Left kidney (tissue), 1 donor: ENCODE measurements at regions not wholly inside any gene's neighbourhood (a gene's known extent, or its start where the extent isn't known, plus 50 kb on each side); places are given as distances from the start of the nearest gene placed in this dataset.

ENCODE experiments used
- DNase-seq: peaks from one replicate; pipeline ENCODE4 v3.0.0-alpha.2; 2013

DNA sequence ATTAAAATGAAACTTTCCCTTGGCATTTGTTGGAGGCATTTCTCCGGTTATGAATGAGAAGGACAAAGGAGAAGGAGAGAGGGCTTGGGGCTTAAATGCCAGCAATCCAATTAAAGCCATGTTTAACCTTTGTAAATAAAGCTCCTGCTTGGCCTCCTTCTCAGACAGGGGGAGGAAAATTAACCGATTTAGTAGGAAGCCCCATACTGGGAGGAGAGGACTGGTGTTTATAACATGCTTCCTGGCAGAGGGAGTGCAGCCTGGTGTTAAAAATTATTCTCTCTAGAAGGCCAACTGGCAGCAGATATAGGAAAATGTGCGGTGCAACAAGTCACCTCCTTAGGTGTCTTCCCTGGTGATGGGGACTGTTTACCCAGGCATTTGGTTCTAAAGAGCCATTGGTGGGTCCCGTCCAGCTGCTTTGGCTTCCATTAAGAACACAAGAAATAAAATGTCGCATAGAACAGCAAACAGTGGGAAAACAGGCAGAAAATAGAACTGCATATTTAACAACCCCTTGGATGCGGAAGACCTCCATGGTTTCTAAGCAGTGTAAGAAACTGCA, 846.5 kb downstream of the TYW1 start:
- DNase-seq = no peak

DNA sequence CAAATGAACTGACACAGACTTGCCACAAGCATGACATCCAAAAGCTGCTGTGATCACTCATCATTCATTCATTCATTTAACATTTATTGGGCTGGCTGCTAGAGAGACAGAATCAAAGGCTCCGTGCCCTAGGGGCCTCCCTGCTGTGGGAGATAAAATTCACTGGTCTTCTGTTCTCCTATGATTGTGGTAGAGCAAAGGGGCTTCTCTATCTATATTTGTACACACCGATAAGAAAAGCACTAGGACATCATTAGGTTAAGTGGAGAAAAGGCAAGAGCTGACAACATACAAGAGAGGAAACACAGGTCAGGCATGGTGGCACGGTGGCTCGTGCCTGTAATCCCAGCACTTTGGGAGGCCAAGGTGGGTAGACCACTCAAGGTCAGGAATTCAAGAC, 847.0 kb downstream of the TYW1 start:
- DNase-seq = no peak

DNA sequence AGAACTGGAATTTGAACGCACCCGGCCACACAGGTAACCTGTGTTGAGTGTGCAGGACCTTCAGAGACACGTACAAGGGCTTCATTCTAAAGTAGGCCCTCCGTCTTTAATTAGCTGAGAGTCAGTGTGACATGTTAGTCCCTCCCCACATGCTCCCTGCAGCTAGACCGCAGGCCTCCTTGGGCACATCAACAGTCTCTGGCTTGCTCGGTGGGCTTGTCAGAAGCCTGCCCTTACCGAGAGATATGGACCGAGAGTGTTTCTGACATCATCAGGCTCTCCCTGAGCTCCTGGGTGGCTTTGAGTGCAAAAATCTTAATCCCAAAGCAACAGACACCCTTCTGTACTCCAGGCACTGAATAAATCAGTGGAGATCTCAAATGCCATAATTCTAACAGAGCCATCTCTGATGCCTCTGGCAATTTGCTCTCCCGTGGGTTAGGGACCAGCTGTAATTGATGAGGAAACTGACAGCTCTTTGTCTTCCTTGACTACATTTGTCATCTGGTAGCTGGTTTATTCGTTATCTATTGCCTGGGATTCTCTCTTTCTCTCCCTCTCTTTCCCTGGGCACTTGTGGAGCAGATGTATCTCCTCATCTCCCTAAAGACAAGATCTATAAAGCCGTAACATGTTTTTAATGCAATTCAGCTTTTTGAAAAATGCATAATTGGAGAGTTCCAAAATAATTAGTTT, 850.6 kb downstream of the TYW1 start:
- DNase-seq = no peak

DNA sequence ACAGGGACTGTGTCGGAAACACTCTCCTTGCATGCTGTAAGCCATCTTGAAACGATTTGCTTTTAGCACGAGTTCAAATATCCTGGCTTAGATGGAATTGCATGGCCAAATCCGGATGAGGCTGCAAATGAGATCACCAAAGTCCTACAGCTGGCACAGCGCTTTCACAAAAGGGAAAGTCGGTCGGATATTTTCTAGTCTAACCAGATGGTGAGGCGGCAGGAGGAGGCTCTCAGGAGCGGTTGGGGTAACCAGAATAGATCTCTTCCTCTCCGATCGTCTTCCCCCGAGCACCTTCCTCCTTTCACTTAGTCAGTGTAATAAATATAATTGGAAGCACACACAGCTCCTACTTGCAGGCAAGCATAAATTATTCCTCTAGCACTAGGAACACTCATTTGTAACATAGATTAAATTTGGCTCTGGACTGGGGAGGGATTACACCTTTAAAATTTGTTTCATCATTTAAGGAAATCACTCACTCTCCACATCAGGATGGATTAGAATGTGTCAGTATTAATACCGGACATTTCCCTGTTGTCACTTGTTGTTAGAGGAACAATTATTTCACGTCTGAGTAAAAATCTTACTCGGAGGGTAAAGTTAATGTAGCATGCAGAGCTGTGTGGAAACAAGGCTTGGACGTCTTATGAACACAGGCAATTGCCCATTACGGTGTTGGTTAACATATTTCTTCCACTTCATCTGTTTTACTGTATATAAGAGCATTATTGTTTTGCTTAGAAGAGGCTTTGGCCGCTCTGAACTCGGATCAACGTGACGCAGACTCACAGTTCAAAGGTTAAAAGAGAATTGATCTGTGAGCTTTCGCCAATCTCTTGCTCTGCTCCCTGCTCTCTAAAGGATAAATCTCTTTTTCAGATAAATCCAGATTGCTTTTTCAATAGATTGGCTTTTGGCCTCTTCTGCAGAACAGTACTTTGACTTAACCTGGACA, 857.9 kb downstream of the TYW1 start:
- DNase-seq = peak; percentile 24

DNA sequence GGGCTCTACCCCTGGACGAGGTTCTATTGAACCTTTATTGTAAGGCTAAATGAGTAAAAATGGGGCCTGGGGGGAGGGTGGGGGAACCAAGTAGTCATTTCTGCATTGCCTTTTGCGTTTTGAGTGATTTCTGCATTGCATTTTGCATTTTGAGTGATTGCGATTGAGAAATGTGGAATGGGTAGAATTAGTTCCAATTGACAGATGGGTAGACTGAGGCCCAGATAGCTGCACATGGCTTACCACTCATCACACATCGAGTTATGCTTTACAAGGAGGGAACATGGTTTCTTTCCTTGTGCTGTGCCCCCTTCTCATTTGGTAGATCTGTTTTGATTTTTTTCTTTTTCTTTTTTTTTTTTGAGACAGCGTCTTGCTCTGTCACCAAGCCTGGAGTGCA, 858.7 kb downstream of the TYW1 start:
- DNase-seq = no peak

DNA sequence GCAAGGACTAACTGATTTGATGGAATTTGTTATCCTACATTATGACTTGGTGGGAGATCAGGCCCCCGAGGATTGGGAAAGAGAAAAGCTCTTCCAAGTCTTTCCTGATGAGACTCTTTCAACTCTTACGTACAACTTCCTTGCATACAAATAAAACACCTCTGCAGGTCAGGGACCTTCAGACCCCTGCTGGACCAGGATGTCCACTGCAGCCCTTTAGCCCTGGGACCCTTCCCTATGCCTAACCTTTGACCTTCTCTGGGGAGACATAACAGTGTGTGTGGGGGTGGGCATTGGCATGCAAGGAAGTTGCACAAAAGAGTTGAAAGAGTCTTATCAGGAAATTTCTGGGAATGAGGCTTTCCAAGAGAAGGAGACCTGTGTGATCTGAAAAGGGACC, 859.4 kb downstream of the TYW1 start:
- DNase-seq = no peak

DNA sequence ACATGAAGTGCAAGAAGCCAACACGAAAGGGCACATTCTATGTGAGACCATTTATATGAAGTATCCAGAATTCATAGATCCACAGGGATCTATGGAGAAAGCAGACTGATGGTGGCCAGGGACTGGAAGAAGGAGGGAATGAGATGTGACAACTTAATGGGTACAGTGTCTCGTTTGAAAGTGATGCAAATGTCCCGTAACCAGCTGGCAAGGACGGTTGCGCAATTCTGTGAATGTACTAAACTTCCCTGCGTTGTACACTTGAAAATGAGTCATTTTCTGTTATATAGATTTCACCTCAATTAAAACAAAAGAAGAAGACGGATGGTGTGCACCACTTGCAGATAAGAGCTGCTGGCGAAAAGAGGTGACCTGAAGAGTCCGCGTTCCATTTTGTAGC, 861.1 kb downstream of the TYW1 start:
- DNase-seq = no peak

DNA sequence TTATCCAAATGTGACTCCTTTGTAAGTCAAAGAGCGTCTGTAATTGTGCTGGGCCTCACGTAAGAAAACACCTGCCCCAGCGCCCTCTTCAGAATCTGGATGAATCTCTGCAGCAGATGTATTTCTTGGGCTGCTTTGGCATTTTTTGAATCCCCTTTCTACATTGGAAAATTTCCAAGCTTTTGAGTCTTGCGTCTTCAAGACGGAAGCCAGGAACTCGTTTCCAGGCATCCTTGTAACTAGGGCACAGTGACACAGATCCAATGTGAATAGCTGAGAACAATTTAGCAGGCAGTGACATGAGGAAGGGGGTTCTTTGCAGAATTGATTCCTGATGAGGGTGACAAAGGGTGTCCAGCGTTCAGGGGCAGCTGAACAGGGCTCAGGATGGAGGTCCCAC, 862.3 kb downstream of the TYW1 start:
- DNase-seq = no peak

DNA sequence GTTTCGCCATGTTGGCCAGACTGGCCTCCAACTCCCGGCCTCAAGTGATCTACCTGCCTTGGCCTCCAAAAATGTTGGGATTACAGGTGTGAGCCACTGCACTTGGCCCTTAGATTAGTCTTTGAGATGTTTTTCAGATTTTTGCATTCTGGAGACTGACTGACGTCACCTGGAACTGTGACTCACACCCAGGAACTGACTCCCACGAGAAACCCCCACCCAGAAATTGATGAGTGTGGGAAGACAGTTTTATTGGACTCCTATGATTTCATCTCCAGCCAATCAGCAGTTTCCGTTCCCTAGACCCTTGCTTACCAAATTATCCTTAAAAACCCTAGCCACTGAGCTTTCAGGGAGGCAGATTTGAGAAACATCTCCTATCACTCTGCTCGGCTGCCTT, 867.3 kb downstream of the TYW1 start:
- DNase-seq = no peak

DNA sequence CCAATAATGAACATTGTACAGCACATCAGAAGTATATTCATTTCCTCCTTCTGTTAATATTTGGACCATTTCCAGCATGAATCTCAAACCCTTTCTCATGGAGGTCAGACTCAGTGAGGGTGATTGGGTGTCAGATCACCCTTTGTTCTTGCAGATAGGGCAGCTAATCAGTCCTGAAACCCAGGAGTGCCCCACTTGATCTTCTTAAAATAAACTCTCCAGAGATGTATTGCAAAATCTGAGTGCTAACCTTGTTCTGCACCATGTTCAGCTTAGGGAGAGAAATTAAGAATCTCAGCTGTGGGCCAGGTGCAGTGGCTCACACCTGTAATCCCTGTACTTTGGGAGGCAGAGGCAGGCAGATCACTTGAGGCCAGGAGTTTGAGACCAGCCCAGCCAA, 869.4 kb downstream of the TYW1 start:
- no peak for DNase-seq

DNA sequence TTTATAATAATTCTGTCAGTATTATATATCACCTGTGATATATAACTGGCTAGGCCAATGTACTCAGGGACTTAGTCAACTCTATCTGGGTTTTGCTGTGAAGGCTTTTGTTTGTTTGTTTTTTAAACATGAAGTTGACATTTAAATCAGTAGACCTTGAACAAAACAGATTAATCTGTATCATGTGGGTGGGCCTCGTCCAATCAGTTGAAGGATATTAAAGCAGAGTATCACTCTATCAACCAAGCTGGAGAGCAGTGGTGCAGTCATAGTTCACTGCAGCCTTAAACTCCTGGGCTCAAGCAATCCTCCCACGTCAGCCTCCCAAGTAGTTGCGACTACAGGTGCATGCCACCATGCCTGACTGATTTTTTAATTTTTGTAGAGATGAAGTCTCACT, 870.2 kb downstream of the TYW1 start:
- no peak for DNase-seq

DNA sequence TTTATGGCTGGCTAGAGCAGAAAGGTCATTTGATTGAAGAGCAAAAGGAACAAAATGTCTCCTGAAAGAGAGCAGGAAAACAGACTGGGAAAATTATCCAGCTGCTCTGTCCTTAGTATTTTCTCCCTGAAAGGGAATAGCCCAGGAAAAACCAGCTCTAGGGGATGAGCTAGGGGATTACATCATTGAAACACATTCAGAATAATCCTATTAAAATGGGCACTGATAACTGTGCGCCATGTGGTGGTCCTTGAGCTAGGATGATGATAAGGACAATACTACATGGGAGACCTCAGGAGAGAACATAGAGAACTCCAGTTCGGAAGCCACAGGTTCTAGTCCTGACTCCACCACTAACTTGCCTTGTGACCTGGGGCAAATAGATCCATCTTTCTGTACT, 873.8 kb downstream of the TYW1 start:
- DNase-seq = no peak

DNA sequence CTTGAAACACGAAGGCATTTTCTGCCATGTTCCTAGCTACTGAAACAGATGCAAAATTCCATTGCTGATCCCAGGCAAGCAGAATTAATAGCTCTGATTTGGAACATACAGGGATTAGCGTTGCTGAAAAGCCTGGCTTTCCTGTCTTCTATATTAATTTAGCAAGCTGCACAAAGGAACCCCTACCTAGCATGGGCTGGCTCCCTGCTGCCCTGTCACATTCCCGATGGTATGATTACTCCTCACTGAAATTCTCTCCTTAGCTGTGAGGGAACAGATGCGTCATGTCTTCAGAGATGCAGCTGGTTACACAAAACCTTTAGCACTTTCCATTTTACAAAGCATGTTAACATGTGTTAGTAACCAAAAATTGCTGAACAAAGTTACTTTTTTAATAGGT, 878.9 kb downstream of the TYW1 start:
- DNase-seq = no peak

DNA sequence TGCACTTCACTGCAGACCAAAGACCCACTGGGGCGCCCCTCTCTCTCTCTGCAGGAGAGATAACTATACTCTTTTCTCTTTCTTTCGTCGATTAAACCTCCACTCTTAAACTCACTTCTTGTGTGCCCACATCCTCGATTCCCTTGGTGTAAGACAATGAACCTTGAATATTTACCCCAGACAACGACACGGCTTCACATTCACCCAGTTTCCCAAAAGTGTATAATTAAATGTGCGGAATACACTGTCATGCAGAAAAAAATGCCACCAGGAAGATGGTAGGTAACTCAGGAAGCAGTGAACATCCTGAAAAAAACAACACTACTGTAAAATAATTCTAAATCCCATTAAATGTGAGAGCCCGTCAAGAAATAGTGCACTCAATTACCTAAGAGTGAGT, 882.2 kb downstream of the TYW1 start:
- DNase-seq = no peak

DNA sequence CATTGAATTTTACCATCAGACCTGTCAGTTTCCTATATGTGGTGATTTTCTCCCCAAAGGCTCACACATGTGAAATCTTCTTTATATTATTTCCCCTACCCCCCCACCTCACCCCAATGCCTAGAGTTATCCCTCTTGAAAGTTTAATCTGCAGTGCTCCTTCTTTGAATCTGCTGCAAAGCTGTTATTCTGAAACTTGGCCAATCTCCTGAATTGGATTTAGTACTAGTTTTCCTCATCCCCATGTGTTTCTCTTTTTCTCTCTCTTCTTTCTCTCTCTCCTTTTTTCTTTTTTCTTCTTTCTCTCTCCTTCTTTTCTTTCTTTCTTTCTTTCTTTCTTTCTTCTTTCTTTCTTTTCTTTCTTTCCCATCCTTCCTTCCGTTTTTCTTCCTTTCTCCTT, 886.2 kb downstream of the TYW1 start:
- DNase-seq = no peak

DNA sequence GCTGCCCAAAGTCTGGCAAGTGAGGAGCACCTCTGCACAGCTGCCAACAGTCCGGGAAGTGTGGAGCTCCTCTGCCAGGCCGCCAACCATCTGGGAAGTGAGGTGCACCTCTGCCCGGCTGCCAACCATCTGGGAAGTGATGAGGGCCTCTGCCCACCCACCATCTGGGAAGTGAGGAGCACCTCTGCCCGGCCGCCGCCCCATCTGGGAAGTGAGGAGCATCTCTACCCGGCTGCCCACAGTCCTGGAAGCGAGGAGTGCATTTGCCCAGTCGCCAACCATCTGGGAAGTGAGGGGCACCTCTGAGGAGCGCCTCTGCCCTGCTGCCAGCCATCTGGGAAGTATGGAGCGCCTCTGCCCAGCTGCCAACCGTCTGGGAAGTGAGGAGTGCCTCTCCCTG, 893.7 kb downstream of the TYW1 start:
- no peak for DNase-seq

DNA sequence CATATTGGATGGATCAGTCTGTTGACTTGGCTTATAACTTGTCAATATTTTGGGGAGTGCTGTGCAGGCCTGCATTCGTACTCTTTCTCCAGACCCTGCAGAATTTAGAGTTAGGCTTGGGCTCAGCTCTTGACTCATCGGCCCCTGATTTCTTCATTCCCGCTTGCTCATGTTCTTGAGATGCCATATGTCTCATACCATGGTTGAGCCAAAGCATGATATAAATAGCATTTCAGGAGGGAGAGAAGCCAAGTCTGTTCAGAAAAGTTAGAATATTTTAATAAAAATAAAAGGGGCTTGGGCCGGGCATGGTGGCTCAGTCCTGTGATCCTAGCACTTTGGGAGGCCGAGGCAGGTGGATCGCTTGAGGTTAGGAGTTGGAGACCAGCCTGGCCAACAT, 898.1 kb downstream of the TYW1 start:
- DNase-seq = no peak

DNA sequence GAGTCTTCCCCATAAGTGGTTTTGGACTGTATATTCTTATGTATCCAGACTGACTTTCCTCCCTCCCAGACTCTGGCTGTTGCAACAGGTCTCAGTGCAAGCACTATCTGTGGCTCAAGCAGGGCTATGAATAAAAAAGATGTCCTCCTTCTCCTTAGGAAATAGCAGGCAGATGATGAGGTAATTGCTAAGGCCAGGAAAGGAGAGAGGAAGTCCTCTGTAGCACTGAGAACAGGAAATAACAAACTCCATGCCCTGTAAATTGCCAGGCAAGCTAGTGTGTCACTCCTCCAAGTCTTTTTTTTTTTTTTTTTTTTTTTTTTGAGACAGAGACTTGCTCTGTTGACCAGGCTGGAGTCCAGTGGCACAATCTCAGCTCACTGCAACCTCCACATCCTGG, 900.1 kb downstream of the TYW1 start:
- DNase-seq = no peak

DNA sequence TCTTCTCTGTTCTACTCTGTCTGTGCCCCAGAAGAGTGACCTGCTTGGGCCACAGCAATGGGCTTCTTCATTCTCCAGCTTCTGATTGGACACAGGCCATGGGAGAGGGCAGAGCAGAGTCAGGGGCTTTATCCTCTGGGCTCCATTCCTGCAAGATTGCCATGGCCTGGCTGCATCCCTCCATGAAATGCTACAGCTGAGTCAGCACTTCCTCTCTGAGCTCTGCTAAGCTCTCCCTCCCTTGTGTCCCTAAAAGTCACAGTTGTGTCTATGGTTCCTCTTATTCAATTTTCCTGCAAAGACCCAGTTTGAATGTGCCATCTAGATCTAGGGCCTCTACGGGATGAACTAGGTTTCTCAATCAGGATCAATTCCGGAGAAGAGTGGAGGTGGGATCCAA, 903.8 kb downstream of the TYW1 start:
- DNase-seq = no peak

DNA sequence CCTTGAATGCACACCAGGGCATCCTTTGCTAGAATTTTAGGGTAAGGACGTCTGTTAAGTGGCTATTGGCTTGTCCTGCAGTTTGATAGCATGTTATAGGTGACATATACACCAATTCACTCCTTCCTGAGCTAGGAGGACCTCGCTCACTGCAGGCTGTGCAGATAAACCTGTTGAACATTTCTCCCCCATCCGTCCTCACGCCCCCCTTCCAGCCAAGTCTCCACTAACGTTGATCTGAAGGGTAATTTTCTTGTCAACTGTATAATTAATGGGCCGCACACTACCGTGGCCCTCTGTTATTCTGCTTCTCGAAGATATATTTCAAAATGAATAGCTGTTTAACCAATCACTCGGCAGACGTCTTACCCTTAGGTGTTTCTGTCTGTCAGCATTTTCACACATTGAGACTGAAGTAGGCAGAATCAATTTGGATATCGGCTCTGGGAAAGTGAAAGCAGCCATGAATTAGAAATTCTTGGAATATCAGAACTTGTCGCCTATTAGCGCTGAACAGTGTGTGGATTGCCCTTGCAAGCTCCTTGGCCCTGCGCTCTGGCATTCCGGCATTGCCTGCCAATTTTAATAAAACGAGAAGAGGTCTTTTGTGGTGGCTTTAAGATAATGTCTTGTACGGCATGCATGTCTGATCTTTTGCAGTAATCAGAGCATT, 905.3 kb downstream of the TYW1 start:
- DNase-seq = no peak

DNA sequence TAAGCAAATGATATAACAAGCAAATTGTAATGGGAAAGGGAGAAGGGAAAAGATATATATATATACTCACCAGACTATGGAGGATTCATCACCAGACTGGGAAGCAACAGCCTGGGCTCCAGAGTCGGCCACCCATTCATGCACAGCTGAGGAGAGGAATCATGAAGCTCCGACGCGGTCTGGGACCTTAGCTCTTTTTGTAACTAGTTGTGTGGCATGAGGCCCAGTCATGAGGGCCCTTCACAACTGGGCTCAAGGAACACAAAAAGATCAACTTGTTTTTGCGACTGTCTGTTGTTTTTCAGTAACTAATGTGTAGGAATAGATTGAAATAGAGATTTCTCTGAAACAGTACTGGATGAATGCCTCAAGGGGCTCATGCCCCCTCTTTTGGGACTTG, 911.2 kb downstream of the TYW1 start:
- no peak for DNase-seq

DNA sequence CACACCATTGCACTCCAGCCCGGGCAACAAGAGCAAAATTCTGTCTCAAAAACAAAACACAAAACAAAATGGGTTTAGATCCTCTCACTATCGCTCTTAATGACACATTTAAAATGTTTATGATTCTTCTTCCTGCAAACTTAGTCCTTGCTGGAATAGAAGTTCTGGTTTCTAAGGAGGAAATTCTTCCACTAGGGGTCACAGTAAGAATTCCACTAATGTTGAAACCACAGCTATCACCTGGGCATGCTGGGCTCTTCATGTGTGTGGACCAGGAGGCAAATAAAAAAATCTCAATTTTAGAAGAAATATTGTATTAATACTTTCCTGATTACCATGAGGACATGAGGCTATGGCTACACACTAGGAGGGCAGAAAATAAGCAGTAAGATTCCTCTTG, 915.8 kb downstream of the TYW1 start:
- DNase-seq = no peak

DNA sequence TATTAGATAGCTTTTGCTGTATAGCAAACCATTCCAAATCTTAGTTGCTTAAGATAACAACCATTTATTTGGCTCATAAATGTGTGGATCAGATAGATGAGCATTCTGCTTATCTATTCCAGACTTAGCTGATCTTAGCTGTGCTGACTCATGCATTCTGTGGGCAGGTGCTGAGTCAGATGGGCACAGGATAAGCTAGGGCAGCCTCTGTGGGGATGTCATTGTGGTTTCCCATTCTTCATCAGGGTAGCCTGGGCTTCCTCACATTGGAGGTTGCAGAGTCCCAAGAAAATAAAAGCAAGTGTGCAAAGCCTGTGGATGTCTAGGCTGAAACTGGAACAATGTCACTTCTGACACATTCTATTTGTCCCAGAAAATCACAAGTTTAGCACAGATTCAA, 917.0 kb downstream of the TYW1 start:
- no peak for DNase-seq
